ACC112 (cell line): ENCODE measurements at regions not wholly inside any gene's neighbourhood (a gene's known extent, or its start where the extent isn't known, plus 50 kb on each side); places are given as distances from the start of the nearest gene placed in this dataset.

Experiments
- H2AFZ ChIP-seq: fragments of 200-600 bp; sonication (generic); one replicate; pipeline ENCODE4 v1.6.0; 2017; ENCODE audit warnings: antibody characterized with exemption, low read length; ENCODE audit not compliant: unreplicated experiment
- H3K27ac ChIP-seq: fragments of 200-600 bp; sonication (generic); 2 replicates; pipeline ENCODE4 v1.5.1; 2014; ENCODE audit warnings: low read depth, mild to moderate bottlenecking, antibody characterized with exemption, low read length, moderate library complexity
- H3K27me3 ChIP-seq: fragments of 200-600 bp; sonication (generic); 2 replicates; pipeline ENCODE4 v1.6.1; 2014; ENCODE audit warnings: mild to moderate bottlenecking, antibody characterized with exemption, low read length, moderate library complexity, mixed read lengths; ENCODE audit not compliant: insufficient read depth
- H3K36me3 ChIP-seq: fragments of 200-600 bp; sonication (generic); 2 replicates; pipeline ENCODE4 v1.6.1; 2016; ENCODE audit warnings: mild to moderate bottlenecking, antibody characterized with exemption, low read length, moderate library complexity, mixed read lengths; ENCODE audit not compliant: insufficient read depth
- H3K4me1 ChIP-seq: fragments of 200-600 bp; sonication (generic); one replicate; pipeline ENCODE4 v1.6.1; 2016; ENCODE audit warnings: low read length, mixed read lengths; ENCODE audit not compliant: insufficient read depth, unreplicated experiment, control insufficient read depth
- H3K4me3 ChIP-seq: fragments of 200-600 bp; sonication (generic); 2 replicates; pipeline ENCODE4 v1.5.1; 2014; ENCODE audit warnings: mild to moderate bottlenecking, low read depth, low read length
- H3K79me2 ChIP-seq: fragments of 200-600 bp; sonication (generic); one replicate; pipeline ENCODE4 v1.6.0; 2016; ENCODE audit warnings: low read length; ENCODE audit not compliant: control insufficient read depth, unreplicated experiment, insufficient read depth

DNA sequence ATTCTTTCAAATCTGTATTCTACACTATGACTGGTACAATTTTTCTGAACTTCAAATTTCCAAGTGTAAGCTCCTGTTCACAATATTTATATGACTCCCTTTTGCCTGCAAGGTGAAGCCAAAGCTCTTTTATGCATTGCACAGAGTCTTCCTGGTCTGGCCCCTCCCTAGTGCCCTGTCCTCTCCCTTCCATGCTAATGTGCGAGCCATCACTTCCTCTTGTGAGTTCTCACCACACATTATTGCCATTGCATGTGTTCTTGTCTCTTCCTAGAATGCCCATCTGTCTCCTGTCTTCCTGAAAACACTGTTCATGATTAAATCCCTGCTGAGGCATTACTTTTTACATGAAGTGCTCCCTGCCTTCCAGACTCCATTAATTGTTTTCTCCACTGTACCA lies 169.9 kb downstream of the MC4R start:
- Histone ChIP-seq H3K27ac (no peak overlapping the region), H3K27me3 (peaks cover 43% of the 10 kb centered on the region), H3K36me3 (no peaks in the 10 kb centered on the region), H3K79me2 (no peaks in the 10 kb centered on the region), H2AFZ (no peak overlapping the region), H3K4me1 (no peaks in the 10 kb centered on the region), H3K4me3 (no peak overlapping the region)

DNA sequence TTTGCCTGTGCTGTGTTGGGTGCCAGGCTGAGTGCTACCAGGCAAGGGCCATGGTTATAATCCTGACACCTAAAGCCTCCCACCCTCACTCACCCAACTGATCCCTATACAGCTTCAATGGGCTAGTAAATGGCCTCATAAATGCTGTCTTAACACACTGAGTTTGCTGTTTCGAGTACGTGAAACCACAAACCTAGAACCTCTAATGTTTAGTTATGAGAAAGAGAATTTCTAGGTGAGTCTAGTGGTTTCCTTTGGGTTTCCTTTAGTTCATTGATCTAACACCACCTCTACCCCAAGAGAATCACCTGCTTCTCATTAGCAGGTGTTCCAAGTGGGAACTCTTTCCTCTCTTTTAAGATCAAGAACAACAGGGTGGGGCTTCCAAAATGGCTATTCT lies 172.0 kb downstream of the MC4R start:
- no peak overlapping the region for H3K4me3 ChIP-seq
- no peaks in the 10 kb centered on the region for H3K79me2 ChIP-seq
- no peaks in the 10 kb centered on the region for H3K36me3 ChIP-seq
- H3K27me3 ChIP-seq, result peaks cover 45% of the 10 kb centered on the region
- no peaks in the 10 kb centered on the region for H3K4me1 ChIP-seq
- no peak overlapping the region for H2AFZ ChIP-seq
- H3K27ac ChIP-seq, result no peak overlapping the region

DNA sequence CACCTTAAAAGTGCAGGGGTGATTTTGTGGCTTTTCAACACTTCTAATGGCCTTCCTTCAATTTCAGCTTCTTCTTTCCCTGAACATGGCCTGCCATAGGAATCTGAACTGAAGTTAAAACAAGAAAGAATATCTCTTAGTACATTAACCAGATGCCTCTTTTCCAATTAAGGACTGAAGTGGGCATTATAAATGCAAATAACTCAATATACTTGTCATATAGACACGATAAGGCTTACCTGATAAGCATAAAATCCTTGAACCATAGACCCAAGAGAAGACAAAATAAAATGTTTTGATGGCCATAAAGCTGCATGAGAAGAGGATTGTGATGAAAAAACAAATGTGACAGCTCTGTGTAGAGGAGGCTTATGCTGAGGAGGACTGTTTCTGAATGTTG lies 173.1 kb downstream of the MC4R start:
- Histone ChIP-seq H2AFZ (no peak overlapping the region), H3K4me1 (no peaks in the 10 kb centered on the region), H3K79me2 (no peaks in the 10 kb centered on the region), H3K36me3 (no peaks in the 10 kb centered on the region), H3K4me3 (no peak overlapping the region), H3K27ac (no peak overlapping the region), H3K27me3 (peaks cover 35% of the 10 kb centered on the region)

DNA sequence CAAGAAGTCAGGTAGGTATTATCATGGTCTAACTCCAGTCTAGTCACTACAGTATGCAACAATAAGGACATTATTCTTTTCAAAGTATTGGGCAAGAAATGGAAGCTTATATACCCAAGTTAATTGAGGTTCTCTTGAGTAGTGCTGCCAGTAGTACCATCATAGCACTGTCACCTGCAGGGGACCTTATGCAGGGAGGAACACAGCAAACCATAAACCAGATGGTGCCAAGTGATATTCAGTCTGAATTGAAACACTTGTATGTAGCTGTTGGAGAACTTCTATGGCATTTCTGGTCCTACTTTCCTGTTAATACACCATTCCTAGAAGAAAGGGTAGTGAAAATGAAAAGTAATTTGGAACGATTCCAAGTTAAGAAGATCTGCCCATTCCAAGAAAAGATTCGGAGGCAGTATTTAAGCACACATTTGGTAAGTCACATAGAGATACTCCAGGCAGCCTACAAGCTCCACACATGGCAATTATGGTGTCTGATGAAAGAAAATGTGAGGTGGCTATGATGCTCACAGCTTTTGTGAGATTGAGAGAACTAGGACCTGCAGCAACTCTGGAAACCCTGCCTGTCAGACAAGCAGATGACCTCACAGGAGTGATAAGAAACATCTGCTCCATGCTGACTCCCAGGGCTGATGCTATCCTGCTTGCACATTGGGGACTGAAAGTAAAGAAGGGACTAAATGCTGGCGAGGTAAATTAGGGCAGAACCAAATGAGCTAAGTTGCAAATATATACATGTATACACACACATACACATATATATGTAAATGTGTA lies 174.7 kb downstream of the MC4R start:
- peaks cover 32% of the 10 kb centered on the region for H3K27me3 ChIP-seq
- H3K79me2 ChIP-seq, result no peaks in the 10 kb centered on the region
- no peak overlapping the region for H3K27ac ChIP-seq
- H3K4me3 ChIP-seq, result no peak overlapping the region
- H3K4me1 ChIP-seq, result no peaks in the 10 kb centered on the region
- no peak overlapping the region for H2AFZ ChIP-seq
- no peaks in the 10 kb centered on the region for H3K36me3 ChIP-seq

DNA sequence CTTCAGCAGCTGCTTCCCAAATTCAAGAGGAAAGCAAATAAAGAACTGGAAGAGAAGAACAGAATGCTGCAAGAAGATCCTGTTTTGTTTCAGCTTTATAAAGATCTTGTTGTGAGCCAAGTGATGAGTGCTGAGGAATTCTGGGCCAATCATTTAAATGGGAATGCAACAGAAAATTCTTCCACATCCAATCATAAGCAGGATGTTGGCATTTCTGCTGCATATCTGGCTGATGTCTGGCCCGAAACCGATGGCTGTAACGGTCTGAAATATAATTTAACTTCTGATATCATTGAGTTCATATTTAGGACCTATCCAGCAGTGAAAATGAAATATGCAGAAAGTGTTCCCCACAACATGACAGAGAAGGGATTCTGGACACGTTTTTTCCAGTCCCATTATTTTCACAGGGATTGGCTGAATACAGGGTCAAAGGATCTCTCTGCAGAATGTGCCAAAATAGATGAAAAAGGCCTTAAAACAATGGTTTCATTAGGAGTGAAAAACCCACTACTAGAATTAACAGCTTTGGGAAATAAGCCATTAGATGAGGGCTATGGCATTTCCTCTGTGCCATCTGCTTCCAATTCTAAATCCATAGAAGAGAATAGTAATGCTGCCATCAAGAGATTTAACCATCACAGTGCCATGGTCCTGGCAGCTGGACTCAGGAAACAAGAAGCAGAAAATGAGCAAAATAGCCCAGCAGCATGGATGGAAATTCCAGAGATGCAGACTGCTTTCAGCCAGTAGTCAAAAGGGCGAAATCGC lies 175.6 kb downstream of the MC4R start:
- Histone ChIP-seq H2AFZ (no peak overlapping the region), H3K27ac (no peak overlapping the region), H3K27me3 (peaks cover 26% of the 10 kb centered on the region), H3K79me2 (no peaks in the 10 kb centered on the region), H3K4me3 (no peak overlapping the region), H3K4me1 (no peaks in the 10 kb centered on the region), H3K36me3 (no peaks in the 10 kb centered on the region)

DNA sequence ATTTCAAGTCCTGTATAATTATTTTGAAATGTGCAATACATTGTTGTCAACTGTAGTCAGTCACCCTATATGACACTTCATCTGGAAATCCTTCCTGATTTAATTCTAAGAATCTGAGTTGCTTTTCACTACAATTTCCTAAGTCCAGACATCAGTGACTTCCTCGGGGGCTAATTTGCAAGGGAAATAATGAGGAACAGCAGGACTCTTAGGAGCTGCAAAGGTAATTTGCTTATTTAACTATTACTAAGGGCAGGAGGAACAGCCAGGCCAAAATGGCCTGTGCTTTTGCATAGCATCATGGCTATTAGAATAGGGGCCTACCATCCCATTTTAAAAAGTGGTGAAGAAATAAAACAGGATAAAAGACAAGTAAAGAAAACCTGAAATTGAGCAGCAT lies 178.8 kb downstream of the MC4R start:
- no peaks in the 10 kb centered on the region for H3K36me3 ChIP-seq

DNA sequence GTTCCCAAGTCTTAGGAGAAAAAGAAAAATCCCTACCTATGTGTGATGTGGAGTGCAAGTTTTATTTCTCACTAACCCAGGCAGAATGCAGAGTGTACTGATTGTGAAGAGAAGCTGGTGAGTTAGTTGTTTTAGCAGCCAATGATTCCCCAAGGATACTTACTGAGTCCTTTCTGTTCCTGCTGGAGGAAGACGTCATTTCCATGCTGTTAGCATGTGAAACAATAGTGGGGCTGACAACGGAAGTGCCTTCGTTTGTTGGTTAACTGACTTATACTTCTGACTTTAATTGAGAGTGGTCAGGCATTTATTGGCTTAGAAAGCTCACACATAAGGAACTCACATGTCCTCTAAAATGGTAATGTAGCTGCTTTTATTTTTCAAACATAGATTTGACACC lies 180.6 kb downstream of the MC4R start:
- Histone ChIP-seq H3K4me1 (no peaks in the 10 kb centered on the region), H3K4me3 (no peak overlapping the region), H3K27me3 (no peaks in the 10 kb centered on the region), H3K79me2 (no peaks in the 10 kb centered on the region), H3K27ac (no peak overlapping the region), H2AFZ (peak overlapping the region; percentile 50), H3K36me3 (no peaks in the 10 kb centered on the region)

More for the DNA sequence above, 178.8 kb downstream of the MC4R start:
- Histone ChIP-seq H3K27ac (no peak overlapping the region), H3K4me1 (no peaks in the 10 kb centered on the region), H3K27me3 (0 out of 2 replicates have a peak, but pooled peaks cover 10% of the 10 kb centered on the region), H2AFZ (no peak overlapping the region), H3K79me2 (no peaks in the 10 kb centered on the region), H3K4me3 (no peak overlapping the region)

DNA sequence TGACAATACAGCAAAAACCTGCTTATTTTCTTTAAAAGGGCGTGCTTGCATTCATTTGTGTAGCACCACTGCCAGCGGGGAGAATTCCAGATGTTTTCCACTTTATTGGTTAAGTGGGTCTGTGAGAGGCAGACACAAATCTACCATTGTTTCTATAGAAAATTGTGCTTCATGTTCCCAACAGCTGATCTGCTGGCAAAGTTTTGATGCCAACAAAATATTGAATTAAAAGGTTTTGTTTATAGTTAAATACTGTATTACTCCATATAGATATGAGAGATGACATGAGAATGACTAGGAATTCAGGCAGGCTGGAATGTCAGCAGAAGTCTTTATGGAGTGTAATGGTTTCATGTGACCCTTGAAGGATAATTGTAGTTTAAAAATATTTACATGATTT lies 182.7 kb downstream of the MC4R start:
- no peak overlapping the region for H3K27ac ChIP-seq

DNA sequence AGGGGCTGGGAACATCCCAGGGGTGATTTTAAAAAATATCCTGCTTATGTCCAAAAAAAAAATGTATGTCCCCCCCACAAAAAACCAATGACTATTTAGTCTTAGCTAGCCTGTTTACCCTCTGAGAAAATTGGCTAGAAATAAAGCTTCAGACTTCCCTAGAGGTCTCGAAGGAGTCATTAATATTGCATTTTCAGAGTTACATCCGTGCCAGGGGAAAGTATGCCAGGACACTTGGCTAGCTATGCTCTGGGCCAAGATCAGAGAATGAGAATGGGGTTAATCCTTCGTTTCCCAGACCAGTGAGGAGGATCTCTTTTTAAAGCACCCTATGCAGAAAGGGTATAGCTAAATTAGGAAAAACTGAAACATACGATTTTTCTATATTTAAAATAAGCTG lies 183.6 kb downstream of the MC4R start:
- Histone ChIP-seq H2AFZ (no peak overlapping the region), H3K79me2 (no peaks in the 10 kb centered on the region), H3K4me1 (no peaks in the 10 kb centered on the region), H3K36me3 (no peaks in the 10 kb centered on the region), H3K27me3 (no peaks in the 10 kb centered on the region), H3K4me3 (no peak overlapping the region), H3K27ac (no peak overlapping the region)

More for the DNA sequence above, 182.7 kb downstream of the MC4R start:
- H2AFZ ChIP-seq, result no peak overlapping the region
- no peaks in the 10 kb centered on the region for H3K4me1 ChIP-seq
- H3K4me3 ChIP-seq, result no peak overlapping the region
- H3K27me3 ChIP-seq, result no peaks in the 10 kb centered on the region
- H3K36me3 ChIP-seq, result no peaks in the 10 kb centered on the region
- no peaks in the 10 kb centered on the region for H3K79me2 ChIP-seq

DNA sequence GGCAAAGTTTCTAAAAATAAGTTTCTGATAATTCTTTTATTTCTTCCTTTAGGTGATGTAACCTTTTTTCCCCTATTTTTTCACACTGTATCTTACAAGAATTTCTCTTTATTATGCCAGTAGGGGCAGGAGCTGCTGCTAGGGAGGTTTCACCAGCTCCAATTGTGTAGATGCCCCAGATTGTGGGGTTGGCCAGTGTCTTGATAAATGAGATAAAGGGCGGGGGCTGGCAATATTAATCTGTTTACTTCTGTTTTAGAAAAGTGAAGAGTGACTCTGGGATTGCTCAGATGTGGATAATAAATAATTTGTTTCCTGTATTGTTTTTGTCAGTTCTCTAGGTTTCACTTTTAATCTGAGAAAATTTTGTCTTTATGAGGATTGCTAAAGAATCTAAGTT lies 190.4 kb downstream of the MC4R start:
- Histone ChIP-seq H3K27ac (no peak overlapping the region), H3K4me1 (no peaks in the 10 kb centered on the region), H3K36me3 (no peaks in the 10 kb centered on the region), H3K4me3 (0 out of 2 replicates have a peak overlapping the region, but pooled peaks have one; percentile 5), H3K79me2 (no peaks in the 10 kb centered on the region), H3K27me3 (no peaks in the 10 kb centered on the region), H2AFZ (peak overlapping the region; percentile 48)

DNA sequence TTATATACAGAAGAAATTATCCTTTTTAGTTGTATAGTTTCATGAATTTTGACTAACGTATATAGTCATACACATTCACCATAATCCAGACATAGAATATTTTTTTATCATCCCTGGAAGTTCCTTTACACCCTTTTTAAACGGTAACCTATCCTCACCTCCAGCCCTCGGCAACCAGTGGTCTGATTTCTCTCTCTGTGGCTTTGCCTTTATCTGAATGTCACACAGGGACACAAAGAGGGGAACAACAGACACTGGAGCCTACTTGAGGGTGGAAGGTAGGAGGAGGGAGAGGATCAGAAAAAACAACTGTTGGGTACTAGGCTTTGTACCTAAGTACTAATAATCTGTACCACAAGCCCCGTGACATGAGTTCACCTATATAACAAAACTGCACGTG lies 191.9 kb downstream of the MC4R start:
- Histone ChIP-seq H3K27ac (no peak overlapping the region), H2AFZ (no peak overlapping the region), H3K27me3 (no peaks in the 10 kb centered on the region)

More for the DNA sequence above, 191.9 kb downstream of the MC4R start:
- Histone ChIP-seq H3K36me3 (no peaks in the 10 kb centered on the region), H3K79me2 (no peaks in the 10 kb centered on the region), H3K4me3 (no peak overlapping the region), H3K4me1 (no peaks in the 10 kb centered on the region)
